Smooth muscle cell of the brain vasculature (primary cell): ENCODE measurements at regions not wholly inside any gene's neighbourhood (a gene's known extent, or its start where the extent isn't known, plus 50 kb on each side); places are given as distances from the start of the nearest gene placed in this dataset.
"Not testable (repeated sequence)": the region's sequence is repeated elsewhere in the genome, so short reads cannot be mapped to it uniquely, and the experiment has no call there.

Source experiments
- DNase-seq: peaks from one replicate; pipeline ENCODE4 v3.0.0-alpha.2; 2012; ENCODE audit warnings: low read depth, low spot score

GRCh38 chr10:31186225-31187000 is 132.6 kb upstream of the ZEB1 start:
- no peak for DNase-seq

DNA sequence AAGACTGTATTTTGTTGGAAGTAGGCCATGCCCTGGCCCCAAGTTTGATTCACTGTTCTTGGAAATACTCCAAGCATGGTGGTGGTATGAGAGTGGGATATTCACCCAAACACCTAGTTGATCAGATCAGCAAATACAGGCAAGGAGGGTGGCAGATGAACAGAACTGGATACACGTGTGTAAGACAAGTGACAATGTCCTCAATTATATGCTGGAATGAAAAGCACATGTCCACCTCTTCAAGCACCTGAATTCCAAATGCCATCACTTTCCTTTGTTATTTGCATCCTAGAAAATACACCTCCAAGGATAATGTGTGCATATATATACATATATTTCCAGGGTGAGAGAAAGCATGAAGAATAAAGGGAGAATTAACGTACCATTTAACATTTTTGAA is 131.8 kb upstream of the ZEB1 start:
- no peak for DNase-seq

GRCh38 chr10:31187607-31188210 is 131.3 kb upstream of the ZEB1 start:
- DNase-seq, result no peak

DNA sequence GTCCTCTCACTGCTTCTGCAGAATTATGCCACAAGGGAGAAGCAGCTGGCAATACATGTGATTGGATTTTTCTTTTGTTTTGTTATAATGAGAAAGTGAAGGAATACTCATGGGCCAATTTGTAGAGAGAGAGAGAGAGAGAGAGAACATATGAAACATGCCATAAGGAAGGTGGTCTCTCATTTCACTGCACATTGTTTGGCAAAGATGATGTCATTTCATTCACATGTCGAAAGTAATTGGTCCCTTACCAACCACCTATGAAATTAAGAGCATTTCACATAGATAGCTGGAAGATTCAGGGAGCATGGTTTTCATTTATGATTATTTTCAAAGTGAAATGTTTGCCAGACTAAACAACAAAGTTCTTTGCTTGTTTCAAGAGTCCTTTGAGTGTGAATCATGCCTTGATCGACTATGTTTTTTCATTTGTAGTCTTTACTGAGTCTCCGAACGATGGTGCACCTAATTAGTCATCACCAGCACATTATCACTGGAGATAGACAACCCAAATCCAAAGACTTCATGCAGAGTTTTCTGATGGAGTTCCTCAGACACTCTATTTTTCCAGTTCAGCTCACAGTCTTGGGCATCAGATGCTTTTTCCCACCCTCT is 130.1 kb upstream of the ZEB1 start:
- DNase-seq, result no peak

GRCh38 chr10:31190488-31190887 is 128.5 kb upstream of the ZEB1 start:
- DNase-seq, result no peak

- no peak for DNase-seq
Measured at GRCh38 chr10:31192475-31192874, 126.5 kb upstream of the ZEB1 start.

DNA sequence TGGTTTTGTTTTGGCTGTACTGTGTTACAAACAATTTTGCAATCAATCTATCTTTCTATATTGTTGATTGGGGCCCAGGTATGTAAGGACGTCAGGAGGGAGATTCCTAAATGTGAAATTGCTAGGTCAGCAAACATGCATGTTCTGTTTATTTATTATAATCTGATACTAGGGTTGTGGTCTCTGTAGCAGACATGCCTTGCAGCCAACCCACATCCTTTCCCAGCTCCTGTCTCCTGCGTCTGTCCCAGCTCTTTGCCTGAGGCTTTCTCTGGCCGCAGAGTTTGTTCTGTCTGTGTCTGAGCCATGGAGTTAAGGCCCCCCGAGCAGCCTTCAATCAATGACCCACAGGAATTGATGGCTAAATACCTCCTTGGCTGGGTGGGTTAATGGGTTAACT is 124.0 kb upstream of the ZEB1 start:
- DNase-seq, result no peak

DNA sequence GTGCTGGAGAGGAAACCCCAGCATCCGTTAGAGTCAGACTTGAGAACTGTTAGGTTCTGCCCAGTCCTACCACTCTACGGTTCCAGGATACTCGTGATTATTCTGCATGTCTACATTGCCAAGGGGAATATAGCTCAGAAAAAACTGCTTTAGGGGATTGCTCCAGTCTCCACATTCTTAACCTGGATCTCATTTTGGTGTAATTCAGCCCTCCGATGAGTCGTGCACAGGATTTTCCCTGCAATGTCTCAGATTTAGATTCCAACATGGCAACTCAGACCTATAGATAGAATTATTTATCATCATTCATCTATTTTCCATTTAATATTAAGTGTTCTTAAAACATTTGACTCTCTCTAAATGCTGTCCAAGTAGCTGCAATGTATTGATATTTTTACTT is 121.1 kb upstream of the ZEB1 start:
- DNase-seq, result no peak

GRCh38 chr10:31204090-31204489 is 114.9 kb upstream of the ZEB1 start:
- DNase-seq, result no peak

DNA sequence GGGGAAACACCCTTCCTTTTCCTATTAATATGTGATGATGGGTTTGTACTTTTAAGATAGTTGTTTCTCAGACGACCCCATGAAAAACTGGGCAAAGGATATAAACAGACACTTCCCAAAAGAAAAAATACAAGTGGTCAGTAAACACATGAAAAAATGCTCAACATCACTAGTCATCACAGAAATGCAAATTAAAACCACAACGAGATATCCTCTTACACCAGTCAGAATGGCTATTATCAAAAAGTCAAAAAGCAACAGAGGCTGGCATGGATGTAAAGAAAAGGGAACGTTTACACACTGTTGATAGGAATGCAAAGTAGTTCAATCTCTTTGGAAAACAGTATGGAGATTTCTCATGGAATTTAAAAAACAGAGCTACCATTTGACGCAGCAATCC is 111.4 kb upstream of the ZEB1 start:
- DNase-seq, result no peak

DNA sequence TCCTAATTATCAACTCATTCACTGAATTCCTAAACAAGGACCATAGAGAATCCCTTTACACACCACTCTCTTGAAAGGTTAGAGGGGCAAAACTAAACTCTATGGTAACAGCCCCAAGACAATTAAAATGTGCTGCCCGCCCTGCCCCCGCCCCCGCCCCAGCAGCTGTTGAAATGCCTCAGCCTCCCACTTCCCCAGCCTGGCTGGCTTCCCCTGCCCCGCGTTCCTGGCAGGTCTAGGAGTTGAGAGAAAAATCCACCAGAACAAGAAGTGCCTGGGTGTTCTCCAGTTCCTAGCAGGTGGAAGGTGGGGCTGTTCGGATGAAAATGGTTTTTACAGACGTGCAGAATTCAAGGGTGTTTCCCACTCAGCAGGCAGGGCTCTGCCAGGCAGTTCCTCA is 109.5 kb upstream of the ZEB1 start:
- no peak for DNase-seq

DNA sequence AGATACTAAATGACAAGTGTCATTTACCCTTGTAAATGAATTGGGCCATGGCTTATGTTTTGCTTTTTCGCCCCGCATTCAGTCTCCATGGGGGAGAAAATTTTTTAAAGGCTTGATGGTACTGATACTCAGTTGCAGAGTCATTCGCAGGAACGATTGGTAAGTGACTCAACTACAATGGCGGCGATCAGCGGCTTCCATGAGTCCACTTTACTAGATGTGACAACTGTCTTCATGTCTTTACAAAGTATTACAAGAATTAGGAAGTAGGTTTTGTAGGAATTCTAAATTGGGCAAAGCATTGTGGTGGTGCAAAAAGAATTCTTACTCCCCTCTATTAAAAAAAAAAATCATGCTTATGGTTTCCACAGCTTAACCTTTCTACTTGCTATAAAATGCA is 108.8 kb upstream of the ZEB1 start:
- no peak for DNase-seq

- DNase-seq, result no peak
Measured at GRCh38 chr10:31213959-31214358, 105.1 kb upstream of the ZEB1 start.

- DNase-seq, result no peak
Measured at GRCh38 chr10:31215052-31215451, 104.0 kb upstream of the ZEB1 start.

DNA sequence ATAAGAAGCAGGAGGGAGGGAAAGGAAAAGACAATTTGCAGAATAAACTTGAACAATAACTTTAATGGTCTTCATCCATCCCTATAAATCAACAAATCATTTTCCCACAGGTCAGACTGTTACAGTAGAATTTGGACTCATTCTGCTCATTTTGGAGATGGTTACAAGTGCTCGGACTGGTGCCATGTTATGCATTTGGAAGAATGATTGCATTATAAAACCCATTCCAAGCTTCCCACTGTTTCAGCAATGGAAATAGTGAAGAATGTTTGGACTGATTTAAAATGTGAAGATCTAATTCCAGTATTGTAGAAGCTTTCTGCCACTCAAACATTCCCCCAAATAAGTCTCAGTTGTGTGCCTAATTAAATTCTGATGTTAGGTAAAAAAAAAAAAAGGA is 99.7 kb upstream of the ZEB1 start:
- no peak for DNase-seq

DNA sequence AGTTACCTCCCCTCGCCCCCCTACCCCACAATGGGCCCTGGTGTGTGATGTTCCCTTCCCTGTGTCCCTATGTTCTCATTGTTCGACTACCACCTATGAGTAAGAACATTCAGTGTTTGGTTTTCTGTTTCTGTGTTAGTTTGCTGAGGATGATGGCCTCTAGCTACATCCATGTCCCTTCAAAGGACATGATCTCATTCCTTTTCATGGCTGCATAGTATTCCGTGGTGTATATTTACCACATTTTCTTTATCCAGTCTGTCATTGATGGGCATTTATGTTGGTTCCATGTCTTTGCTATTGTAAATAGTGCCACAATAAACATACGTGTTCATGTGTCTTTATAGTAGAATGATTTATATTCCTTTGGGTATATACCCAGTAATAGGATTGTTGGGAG is 90.2 kb upstream of the ZEB1 start:
- not testable (repeated sequence) for DNase-seq

DNA sequence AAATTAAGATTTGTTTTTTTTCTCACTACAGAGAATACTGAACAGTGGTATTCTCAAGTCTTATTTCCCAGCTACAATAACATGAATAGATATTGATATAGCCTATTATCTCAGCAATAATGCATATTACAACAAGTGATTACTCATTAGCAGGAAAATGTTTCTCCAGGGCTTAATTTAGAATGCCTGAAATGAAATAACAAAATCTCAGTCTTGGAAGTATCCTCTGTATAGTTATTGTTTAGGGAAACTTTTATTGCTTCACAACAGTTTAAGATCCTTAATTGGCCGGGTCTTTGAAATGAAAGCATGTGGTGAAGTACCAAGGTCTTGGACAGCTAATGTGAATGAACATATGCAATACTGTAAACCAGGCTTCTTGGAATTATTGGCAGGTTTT is 79.1 kb upstream of the ZEB1 start:
- no peak for DNase-seq

- peak; percentile 70 for DNase-seq
Measured at GRCh38 chr10:31242902-31243301, 76.1 kb upstream of the ZEB1 start.

GRCh38 chr10:31251118-31251517 is 67.9 kb upstream of the ZEB1 start:
- not testable (repeated sequence) for DNase-seq

DNA sequence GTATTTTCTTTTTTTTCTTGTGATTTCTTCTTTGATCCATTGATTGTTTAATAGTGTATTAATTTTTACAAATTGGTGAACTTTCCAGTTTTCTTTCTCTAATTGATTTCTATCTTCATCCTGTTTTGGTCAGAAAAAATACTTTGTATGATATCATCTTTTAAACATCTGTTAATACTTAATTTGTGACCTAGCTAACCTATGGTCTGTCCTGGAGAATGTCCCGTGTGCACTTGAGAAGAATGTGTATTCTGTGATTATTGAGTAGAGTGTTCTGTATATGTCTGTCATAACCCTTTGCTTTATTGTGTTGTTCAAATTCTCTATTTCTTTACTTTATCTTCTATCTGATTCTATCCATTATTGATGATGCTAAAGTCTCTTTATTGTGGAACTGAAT is 65.8 kb upstream of the ZEB1 start:
- no peak for DNase-seq

DNA sequence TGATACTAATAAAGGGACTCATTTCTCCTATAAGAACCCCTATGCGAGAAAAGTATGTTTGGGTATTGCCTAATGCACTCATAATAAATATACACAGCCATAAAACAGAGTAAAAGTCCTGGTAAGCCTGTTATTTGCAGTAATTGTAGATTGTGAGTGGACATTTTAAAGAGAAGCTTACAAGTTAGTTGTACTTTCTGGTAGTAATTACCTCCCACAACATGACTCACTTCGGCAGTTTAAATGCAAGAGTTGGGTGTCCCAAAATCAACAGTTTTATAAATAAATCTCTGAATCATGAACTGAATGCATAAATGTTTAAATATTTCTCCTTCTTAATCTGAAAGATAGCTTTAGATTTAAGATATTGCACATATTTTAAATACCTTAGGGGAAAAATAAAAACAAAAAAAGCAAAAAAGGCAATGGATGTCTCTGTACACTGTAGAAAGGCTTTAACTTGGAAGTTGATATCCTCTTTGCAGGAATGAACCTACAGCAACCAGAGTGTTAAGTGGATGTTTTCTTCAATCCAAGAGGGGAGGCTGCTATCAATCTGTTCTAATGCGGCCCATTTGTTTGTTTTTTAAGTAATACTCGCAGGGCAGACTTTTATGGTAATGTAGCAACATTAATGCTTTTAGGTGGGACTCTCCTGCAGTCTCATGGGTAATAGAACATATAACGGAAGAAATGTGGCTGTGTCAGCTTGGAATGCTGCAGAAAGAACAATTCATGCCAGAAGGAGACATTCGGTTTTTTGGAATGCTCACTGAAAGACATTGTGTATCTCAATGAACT is 57.3 kb upstream of the ZEB1 start:
- DNase-seq, result peak; percentile 37

GRCh38 chr10:31262672-31263071 is 56.3 kb upstream of the ZEB1 start:
- peak; percentile 65 for DNase-seq
